ENCODE measurements at regions not wholly inside any gene's neighbourhood (a gene's known extent, or its start where the extent isn't known, plus 50 kb on each side); places are given as distances from the start of the nearest gene placed in this dataset.

- Histone ChIP-seq H3K23me2 (ENCODE audit: insufficient read length, low read depth, low read length, poor library complexity, severe bottlenecking) (no peaks in the 10 kb centered on the region), H3T11ph (ENCODE audit: low read length) (no peak overlapping the region), H3K56ac (ENCODE audit: insufficient read length, low read depth, low read length) (no peak overlapping the region), H2AFZ (ENCODE audit: low read length) (no peak overlapping the region), H3K27ac (ENCODE audit: insufficient read length, low read depth, low read length) (no peak overlapping the region), H2AK5ac (ENCODE audit: insufficient read length, low read length) (no peak overlapping the region), H3K23ac (ENCODE audit: insufficient read length, low read depth, low read length) (no peak overlapping the region), H3K4ac (ENCODE audit: low read depth, low read length) (no peak overlapping the region), H4K8ac (replicated peaks; ENCODE audit: insufficient read length, low read depth, low read length) (no peak overlapping the region), H4K91ac (ENCODE audit: insufficient read length, low read depth, low read length) (no peak overlapping the region), H2BK12ac (ENCODE audit: insufficient read length, low read depth, low read length) (no peak overlapping the region), H4K20me1 (ENCODE audit: control insufficient read depth, insufficient read depth, insufficient read length) (no peaks in the 10 kb centered on the region), H3K18ac (ENCODE audit: insufficient read length, low read depth, low read length) (no peak overlapping the region), H3K9ac (ENCODE audit: extremely low read depth, insufficient read length, low read length) (no peak overlapping the region), H3K4me1 (ENCODE audit: insufficient read depth, low read length) (peaks cover 4% of the 10 kb centered on the region; the same call in 1 of the 2 replicates), H4K5ac (ENCODE audit: insufficient read length, low read depth, low read length) (no peak overlapping the region), H3K9me3 (ENCODE audit: control insufficient read depth, low read depth, low read length) (no peaks in the 10 kb centered on the region), H3K79me1 (ENCODE audit: insufficient read depth, low read depth, low read length, poor library complexity, severe bottlenecking) (no peaks in the 10 kb centered on the region), H2BK120ac (ENCODE audit: low read depth, low read length, poor library complexity, severe bottlenecking) (no peak overlapping the region), H3K4me2 (ENCODE audit: insufficient read depth, insufficient read length, low read length) (no peak overlapping the region), H3K79me2 (ENCODE audit: insufficient read depth, low read length) (no peaks in the 10 kb centered on the region), H2BK20ac (ENCODE audit: low read depth, low read length, poor library complexity, severe bottlenecking) (no peak overlapping the region), H2BK15ac (ENCODE audit: low read depth, low read length) (no peak overlapping the region), H3K14ac (ENCODE audit: insufficient read depth, low read length) (no peak overlapping the region), H2BK5ac (ENCODE audit: insufficient read length, low read length) (no peak overlapping the region), H3K27me3 (ENCODE audit: insufficient read depth, low read length) (no peaks in the 10 kb centered on the region)
- Mint-ChIP-seq H3K4me3 (no peak overlapping the region), H3K36me3 (ENCODE audit: insufficient read depth in 1 of 3, low read depth in 3 of 3) (no peaks in the 10 kb centered on the region), H3K4me1 (peaks cover 9 to 10% of the 10 kb centered on the region in 2 experiments), H3K9me3 (no peaks in the 10 kb centered on the region), H3K27me3 (ENCODE audit: low read depth) (no peaks in the 10 kb centered on the region), H3K27ac (no peak overlapping the region)
- no CpG with 5 or more reads among the region's 5 CpGs for WGBS (ENCODE audit: extremely low coverage, insufficient read length, low lambda C conversion rate)
- no peak for DNase-seq
- TF ChIP-seq, protein P1, sequence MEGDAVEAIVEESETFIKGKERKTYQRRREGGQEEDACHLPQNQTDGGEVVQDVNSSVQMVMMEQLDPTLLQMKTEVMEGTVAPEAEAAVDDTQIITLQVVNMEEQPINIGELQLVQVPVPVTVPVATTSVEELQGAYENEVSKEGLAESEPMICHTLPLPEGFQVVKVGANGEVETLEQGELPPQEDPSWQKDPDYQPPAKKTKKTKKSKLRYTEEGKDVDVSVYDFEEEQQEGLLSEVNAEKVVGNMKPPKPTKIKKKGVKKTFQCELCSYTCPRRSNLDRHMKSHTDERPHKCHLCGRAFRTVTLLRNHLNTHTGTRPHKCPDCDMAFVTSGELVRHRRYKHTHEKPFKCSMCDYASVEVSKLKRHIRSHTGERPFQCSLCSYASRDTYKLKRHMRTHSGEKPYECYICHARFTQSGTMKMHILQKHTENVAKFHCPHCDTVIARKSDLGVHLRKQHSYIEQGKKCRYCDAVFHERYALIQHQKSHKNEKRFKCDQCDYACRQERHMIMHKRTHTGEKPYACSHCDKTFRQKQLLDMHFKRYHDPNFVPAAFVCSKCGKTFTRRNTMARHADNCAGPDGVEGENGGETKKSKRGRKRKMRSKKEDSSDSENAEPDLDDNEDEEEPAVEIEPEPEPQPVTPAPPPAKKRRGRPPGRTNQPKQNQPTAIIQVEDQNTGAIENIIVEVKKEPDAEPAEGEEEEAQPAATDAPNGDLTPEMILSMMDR (conservative IDR thresholded peaks at IDR 0.05) = no peak
These were observed 104.8 kb upstream of the ZNF648 start for GRCh38 chr1:182166321-182166720.

All from H9 (cell line).